Gastrocnemius medialis (tissue), 4 donors: ENCODE measurements at regions not wholly inside any gene's neighbourhood (a gene's known extent, or its start where the extent isn't known, plus 50 kb on each side); places are given as distances from the start of the nearest gene placed in this dataset.

ENCODE experiments used
- ATAC-seq, 2 donors: fragments of 150-250 bp; one replicate each; pipeline ENCODE4 v1.9.1; 2016
- DNase-seq, 2 donors: peaks; one replicate each; pipeline ENCODE4 v3.0.0-alpha.2; 2019
- H3K27ac ChIP-seq, 4 donors: fragments of 200-600 bp; sonication (generic); 1 replicate in 1 of 4; 2 replicates in 3 of 4; pipeline ENCODE4 v1.5.1; 2016 to 2018; ENCODE audit warnings: mild to moderate bottlenecking in 2 of 4, moderate library complexity in 1 of 4
- H3K27me3 ChIP-seq, 3 donors: fragments of 200-600 bp; sonication (generic) in 2 of 3; 1 replicate in 1 of 3; 2 replicates in 2 of 3; pipeline versions ENCODE4 v1.5.1 to v1.6.0; 2016 to 2019; ENCODE audit warnings: mild to moderate bottlenecking in 1 of 3, moderate library complexity in 1 of 3
- H3K36me3 ChIP-seq, 2 donors: fragments of 200-600 bp; sonication (generic) in 1 of 2; one replicate each; pipeline ENCODE4 v1.5.1; 2017 to 2018
- H3K4me1 ChIP-seq, 2 donors: fragments of 200-600 bp; sonication (generic) in 1 of 2; one replicate each; pipeline ENCODE4 v1.5.1; 2016 to 2017; ENCODE audit warnings: mild to moderate bottlenecking in 2 of 2
- H3K4me3 ChIP-seq, 4 donors: fragments of 200-600 bp; sonication (generic) in 3 of 4; 1 replicate in 1 of 4; 2 replicates in 3 of 4; pipeline ENCODE4 v1.5.1; 2016 to 2019; ENCODE audit warnings: mild to moderate bottlenecking in 2 of 4
- H3K9me3 ChIP-seq, 3 donors: fragments of 200-600 bp; sonication (generic) in 2 of 3; 1 replicate in 1 of 3; 2 replicates in 2 of 3; pipeline ENCODE4 v1.5.1; 2016 to 2019
- CTCF ChIP-seq, 5 experiments: fragments of 450-650 bp in 3 of 5; fragments of 200-600 bp in 2 of 5; sonication (generic) in 2 of 5; IDR thresholded peaks in 4 of 5; conservative IDR thresholded peaks in 1 of 5; 1 replicate in 4 of 5; 2 replicates in 1 of 5; pipeline ENCODE4 v1.5.1; 2016 to 2019; ENCODE audit warnings: antibody characterized with exemption in 5 of 5, mild to moderate bottlenecking in 3 of 5, moderate library complexity in 3 of 5
- POLR2A ChIP-seq, 2 donors: fragments of 450-650 bp; IDR thresholded peaks; one replicate each; pipeline ENCODE4 v1.6.1; 2017; ENCODE audit warnings: antibody characterized with exemption in 2 of 2, mild to moderate bottlenecking in 2 of 2, moderate library complexity in 2 of 2
- in situ Hi-C, 4 donors: fragments of 200-750 bp; cut with MboI; loops; one replicate each; pipeline versions ENCODE4 v1.15.0 to v1.8.0; 2017; ENCODE audit warnings: low sequenced_read_pairs in 4 of 4
- intact Hi-C: fragments of 100-400 bp; cut with DNase I; formaldehyde crosslinking; loops from one replicate; pipeline ENCODE4 v1.15.1; 2023; ENCODE audit warnings: low total_unique reads

GRCh38 chr13:30559274-30559673, 58.4 kb upstream of the USPL1 start:
- no peaks in the 10 kb centered on the region for H3K27me3 ChIP-seq
- intact Hi-C loops (no loop called here), in situ Hi-C loops (no loop called here)
- H3K4me1 ChIP-seq = peaks cover 3 to 5% of the 10 kb centered on the region in 2 donors
- DNase-seq (no peak), ATAC-seq (no peak)
- no peak overlapping the region for H3K4me3 ChIP-seq
- TF ChIP-seq CTCF (IDR thresholded peaks at IDR 0.05 in 4 of 5, conservative IDR thresholded peaks at IDR 0.05 in 1 of 5) (no peak), POLR2A (IDR thresholded peaks at IDR 0.05) (no peak)
- no peaks in the 10 kb centered on the region for H3K9me3 ChIP-seq
- no peaks in the 10 kb centered on the region for H3K36me3 ChIP-seq
- no peak overlapping the region for H3K27ac ChIP-seq

- no peak for ATAC-seq
- no peaks in the 10 kb centered on the region for H3K36me3 ChIP-seq
- no peak overlapping the region for H3K27ac ChIP-seq
- no peak for DNase-seq
- in situ Hi-C loops = no loop called here
- no peak for TF ChIP-seq POLR2A (IDR thresholded peaks at IDR 0.05)
- TF ChIP-seq CTCF (IDR thresholded peaks at IDR 0.05 in 4 of 5, conservative IDR thresholded peaks at IDR 0.05 in 1 of 5) = no peak
- peaks cover 3 to 5% of the 10 kb centered on the region in 2 donors for H3K4me1 ChIP-seq
- no peaks in the 10 kb centered on the region for H3K9me3 ChIP-seq
- H3K27me3 ChIP-seq = no peaks in the 10 kb centered on the region
- intact Hi-C loops = no loop called here
- H3K4me3 ChIP-seq = no peak overlapping the region
These were observed 57.5 kb upstream of the USPL1 start for GRCh38 chr13:30560212-30560611.

- ATAC-seq = no peak
- no peak for DNase-seq
- Histone ChIP-seq H3K36me3 (no peaks in the 10 kb centered on the region), H3K9me3 (no peaks in the 10 kb centered on the region), H3K27ac (no peak overlapping the region), H3K4me1 (peaks cover 3 to 5% of the 10 kb centered on the region in 2 donors), H3K4me3 (no peak overlapping the region), H3K27me3 (no peaks in the 10 kb centered on the region)
- in situ Hi-C loops = no loop called here
- intact Hi-C loops = no loop called here
- TF ChIP-seq CTCF (IDR thresholded peaks at IDR 0.05 in 4 of 5, conservative IDR thresholded peaks at IDR 0.05 in 1 of 5) (no peak), POLR2A (IDR thresholded peaks at IDR 0.05) (no peak)
These were observed 56.2 kb upstream of the USPL1 start for GRCh38 chr13:30561511-30561910.

- no peak for TF ChIP-seq CTCF (IDR thresholded peaks at IDR 0.05 in 4 of 5, conservative IDR thresholded peaks at IDR 0.05 in 1 of 5)
- TF ChIP-seq POLR2A (IDR thresholded peaks at IDR 0.05) = no peak
- Histone ChIP-seq H3K36me3 (no peaks in the 10 kb centered on the region), H3K4me1 (no peaks in the 10 kb centered on the region), H3K27me3 (no peaks in the 10 kb centered on the region), H3K27ac (no peak overlapping the region), H3K4me3 (no peak overlapping the region), H3K9me3 (no peaks in the 10 kb centered on the region)
- DNase-seq (no peak), ATAC-seq (no peak)
- in situ Hi-C loops = no loop called here
- intact Hi-C loops = no loop called here
These were observed 53.2 kb upstream of the USPL1 start for GRCh38 chr13:30564489-30564888.

- intact Hi-C loops (no loop called here), in situ Hi-C loops (no loop called here)
These were observed 52.1 kb upstream of the USPL1 start for GRCh38 chr13:30565658-30566057.

More at GRCh38 chr13:30565658-30566057, 52.1 kb upstream of the USPL1 start:
- H3K4me1 ChIP-seq = no peaks in the 10 kb centered on the region
- H3K27ac ChIP-seq = no peak overlapping the region
- ATAC-seq = no peak
- H3K9me3 ChIP-seq = no peaks in the 10 kb centered on the region
- TF ChIP-seq CTCF (IDR thresholded peaks at IDR 0.05 in 4 of 5, conservative IDR thresholded peaks at IDR 0.05 in 1 of 5) (no peak), POLR2A (IDR thresholded peaks at IDR 0.05) (no peak)
- no peak for DNase-seq
- no peaks in the 10 kb centered on the region for H3K36me3 ChIP-seq
- no peak overlapping the region for H3K4me3 ChIP-seq
- H3K27me3 ChIP-seq = no peaks in the 10 kb centered on the region
